ENCODE measurements at regions not wholly inside any gene's neighbourhood (a gene's known extent, or its start where the extent isn't known, plus 50 kb on each side); places are given as distances from the start of the nearest gene placed in this dataset.

- DNase-seq: no peak
Observed at GRCh38 chr18:75574187-75574586, 146.7 kb upstream of the SMIM21 start.

GRCh38 chr18:75563150-75563549 lies 135.6 kb upstream of the SMIM21 start:
- DNase-seq: no peak

GRCh38 chr18:75562216-75562615 lies 134.7 kb upstream of the SMIM21 start:
- no peak for DNase-seq

- no peak for DNase-seq
Observed at GRCh38 chr18:75558790-75559189, 131.3 kb upstream of the SMIM21 start.

GRCh38 chr18:75556841-75557240 lies 129.3 kb upstream of the SMIM21 start:
- DNase-seq: no peak

- DNase-seq: no peak
Observed at GRCh38 chr18:75554644-75555185, 127.2 kb upstream of the SMIM21 start.

- DNase-seq: no peak
Observed at GRCh38 chr18:75554176-75554575, 126.7 kb upstream of the SMIM21 start.

- DNase-seq: no peak
Observed at GRCh38 chr18:75553021-75553420, 125.5 kb upstream of the SMIM21 start.

GRCh38 chr18:75551071-75551470 lies 123.6 kb upstream of the SMIM21 start:
- no peak for DNase-seq

GRCh38 chr18:75548353-75548905 lies 120.9 kb upstream of the SMIM21 start:
- no peak for DNase-seq

- DNase-seq: no peak
Observed at GRCh38 chr18:75546964-75547363, 119.5 kb upstream of the SMIM21 start.

GRCh38 chr18:75545189-75545588 lies 117.7 kb upstream of the SMIM21 start:
- DNase-seq: no peak

GRCh38 chr18:75544496-75544895 lies 117.0 kb upstream of the SMIM21 start:
- no peak for DNase-seq

- DNase-seq: no peak
Observed at GRCh38 chr18:75544051-75544481, 116.6 kb upstream of the SMIM21 start.

- DNase-seq: no peak
Observed at GRCh38 chr18:75538727-75539126, 111.2 kb upstream of the SMIM21 start.

GRCh38 chr18:75533950-75534349 lies 106.4 kb upstream of the SMIM21 start:
- DNase-seq: no peak

GRCh38 chr18:75533209-75533608 lies 105.7 kb upstream of the SMIM21 start:
- no peak for DNase-seq

- no peak for DNase-seq
Observed at GRCh38 chr18:75531851-75532459, 104.5 kb upstream of the SMIM21 start.

- DNase-seq: no peak
Observed at GRCh38 chr18:75531212-75531850, 103.8 kb upstream of the SMIM21 start.

GRCh38 chr18:75530566-75531211 lies 103.2 kb upstream of the SMIM21 start:
- no peak for DNase-seq

- no peak for DNase-seq
Observed at GRCh38 chr18:75530118-75530517, 102.6 kb upstream of the SMIM21 start.

GRCh38 chr18:75529394-75529793 lies 101.9 kb upstream of the SMIM21 start:
- no peak for DNase-seq

GRCh38 chr18:75527848-75528685 lies 100.6 kb upstream of the SMIM21 start:
- no peak for DNase-seq
